GM12878 (cell line): ENCODE measurements at regions not wholly inside any gene's neighbourhood (a gene's known extent, or its start where the extent isn't known, plus 50 kb on each side); places are given as distances from the start of the nearest gene placed in this dataset.

Source experiments
- ESRRA ChIP-seq: IDR thresholded peaks from 2 replicates; pipeline ENCODE4 v1.6.1; 2012; ENCODE audit warnings: mild to moderate bottlenecking, low read length, improper control_type of control experiment
- KDM1A ChIP-seq: fragments of 200-600 bp; sonication (generic); IDR thresholded peaks from 2 replicates; pipeline ENCODE4 v1.6.1; 2016; ENCODE audit warnings: borderline replicate concordance
- MYC ChIP-seq: IDR thresholded peaks from 2 replicates; pipeline ENCODE4 v1.6.1; 2011; ENCODE audit warnings: mild to moderate bottlenecking, low read length, moderate library complexity, inconsistent platforms; ENCODE audit not compliant: insufficient read depth, insufficient replicate concordance, insufficient read length, severe bottlenecking
- RUNX3 ChIP-seq: IDR thresholded peaks from 2 replicates; pipeline ENCODE4 v1.6.1; 2012; ENCODE audit warnings: low read length, inconsistent platforms
- SREBF2 ChIP-seq: IDR thresholded peaks from 2 replicates; pipeline ENCODE4 v1.6.1; 2012; ENCODE audit warnings: mild to moderate bottlenecking, low read length
- ZNF24 ChIP-seq: fragments of 450-650 bp; IDR thresholded peaks from 2 replicates; pipeline ENCODE4 v1.6.1; 2017; ENCODE audit warnings: antibody characterized with exemption, mild to moderate bottlenecking
- TF ChIP-seq, protein P1 (sequence below): fragments of 450-650 bp; IDR thresholded peaks from 2 replicates; pipeline ENCODE4 v1.6.1; 2017; ENCODE audit warnings: low read depth, mild to moderate bottlenecking, moderate library complexity
- TF ChIP-seq, protein P2 (sequence below): fragments of 450-650 bp; IDR thresholded peaks from 2 replicates; pipeline ENCODE4 v1.6.1; 2018; ENCODE audit warnings: borderline replicate concordance, mild to moderate bottlenecking; ENCODE audit not compliant: partially characterized antibody
- TF ChIP-seq, protein P3 (sequence below): fragments of 450-650 bp; formaldehyde crosslinking; IDR thresholded peaks from 2 replicates; pipeline ENCODE4 v1.4.0; 2022; ENCODE audit warnings: mild to moderate bottlenecking, moderate library complexity

DNA sequence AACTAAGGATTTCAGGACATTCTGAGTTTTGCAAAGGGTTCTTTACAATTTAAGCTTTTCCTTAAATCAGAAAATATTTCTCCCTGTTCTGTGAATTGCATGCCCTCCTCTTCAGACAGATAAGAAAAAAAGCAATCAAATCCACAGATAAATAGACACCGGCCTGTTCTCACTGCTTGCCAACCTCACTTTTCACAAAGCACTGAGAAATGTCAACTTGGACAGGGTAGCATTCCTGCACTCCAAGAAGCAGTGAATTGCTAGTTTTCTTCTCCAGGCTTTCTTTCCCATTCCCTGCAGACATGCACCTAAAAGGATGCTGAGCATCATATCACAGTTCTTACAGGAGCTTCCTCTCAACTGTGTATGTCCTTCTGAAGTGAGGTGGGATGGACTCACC is 226.0 kb downstream of the CHRM3 start (continued):
- TF ChIP-seq, protein P1, sequence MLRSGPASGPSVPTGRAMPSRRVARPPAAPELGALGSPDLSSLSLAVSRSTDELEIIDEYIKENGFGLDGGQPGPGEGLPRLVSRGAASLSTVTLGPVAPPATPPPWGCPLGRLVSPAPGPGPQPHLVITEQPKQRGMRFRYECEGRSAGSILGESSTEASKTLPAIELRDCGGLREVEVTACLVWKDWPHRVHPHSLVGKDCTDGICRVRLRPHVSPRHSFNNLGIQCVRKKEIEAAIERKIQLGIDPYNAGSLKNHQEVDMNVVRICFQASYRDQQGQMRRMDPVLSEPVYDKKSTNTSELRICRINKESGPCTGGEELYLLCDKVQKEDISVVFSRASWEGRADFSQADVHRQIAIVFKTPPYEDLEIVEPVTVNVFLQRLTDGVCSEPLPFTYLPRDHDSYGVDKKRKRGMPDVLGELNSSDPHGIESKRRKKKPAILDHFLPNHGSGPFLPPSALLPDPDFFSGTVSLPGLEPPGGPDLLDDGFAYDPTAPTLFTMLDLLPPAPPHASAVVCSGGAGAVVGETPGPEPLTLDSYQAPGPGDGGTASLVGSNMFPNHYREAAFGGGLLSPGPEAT = no peak
- TF ChIP-seq RUNX3 = no peak
- TF ChIP-seq ESRRA = no peak
- TF ChIP-seq ZNF24 = no peak
- no peak for TF ChIP-seq MYC
- TF ChIP-seq, protein P2, sequence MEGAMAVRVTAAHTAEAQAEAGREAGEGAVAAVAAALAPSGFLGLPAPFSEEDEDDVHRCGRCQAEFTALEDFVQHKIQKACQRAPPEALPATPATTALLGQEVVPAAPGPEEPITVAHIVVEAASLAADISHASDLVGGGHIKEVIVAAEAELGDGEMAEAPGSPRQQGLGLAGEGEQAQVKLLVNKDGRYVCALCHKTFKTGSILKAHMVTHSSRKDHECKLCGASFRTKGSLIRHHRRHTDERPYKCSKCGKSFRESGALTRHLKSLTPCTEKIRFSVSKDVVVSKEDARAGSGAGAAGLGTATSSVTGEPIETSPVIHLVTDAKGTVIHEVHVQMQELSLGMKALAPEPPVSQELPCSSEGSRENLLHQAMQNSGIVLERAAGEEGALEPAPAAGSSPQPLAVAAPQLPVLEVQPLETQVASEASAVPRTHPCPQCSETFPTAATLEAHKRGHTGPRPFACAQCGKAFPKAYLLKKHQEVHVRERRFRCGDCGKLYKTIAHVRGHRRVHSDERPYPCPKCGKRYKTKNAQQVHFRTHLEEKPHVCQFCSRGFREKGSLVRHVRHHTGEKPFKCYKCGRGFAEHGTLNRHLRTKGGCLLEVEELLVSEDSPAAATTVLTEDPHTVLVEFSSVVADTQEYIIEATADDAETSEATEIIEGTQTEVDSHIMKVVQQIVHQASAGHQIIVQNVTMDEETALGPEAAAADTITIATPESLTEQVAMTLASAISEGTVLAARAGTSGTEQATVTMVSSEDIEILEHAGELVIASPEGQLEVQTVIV = no peak
- TF ChIP-seq, protein P3, sequence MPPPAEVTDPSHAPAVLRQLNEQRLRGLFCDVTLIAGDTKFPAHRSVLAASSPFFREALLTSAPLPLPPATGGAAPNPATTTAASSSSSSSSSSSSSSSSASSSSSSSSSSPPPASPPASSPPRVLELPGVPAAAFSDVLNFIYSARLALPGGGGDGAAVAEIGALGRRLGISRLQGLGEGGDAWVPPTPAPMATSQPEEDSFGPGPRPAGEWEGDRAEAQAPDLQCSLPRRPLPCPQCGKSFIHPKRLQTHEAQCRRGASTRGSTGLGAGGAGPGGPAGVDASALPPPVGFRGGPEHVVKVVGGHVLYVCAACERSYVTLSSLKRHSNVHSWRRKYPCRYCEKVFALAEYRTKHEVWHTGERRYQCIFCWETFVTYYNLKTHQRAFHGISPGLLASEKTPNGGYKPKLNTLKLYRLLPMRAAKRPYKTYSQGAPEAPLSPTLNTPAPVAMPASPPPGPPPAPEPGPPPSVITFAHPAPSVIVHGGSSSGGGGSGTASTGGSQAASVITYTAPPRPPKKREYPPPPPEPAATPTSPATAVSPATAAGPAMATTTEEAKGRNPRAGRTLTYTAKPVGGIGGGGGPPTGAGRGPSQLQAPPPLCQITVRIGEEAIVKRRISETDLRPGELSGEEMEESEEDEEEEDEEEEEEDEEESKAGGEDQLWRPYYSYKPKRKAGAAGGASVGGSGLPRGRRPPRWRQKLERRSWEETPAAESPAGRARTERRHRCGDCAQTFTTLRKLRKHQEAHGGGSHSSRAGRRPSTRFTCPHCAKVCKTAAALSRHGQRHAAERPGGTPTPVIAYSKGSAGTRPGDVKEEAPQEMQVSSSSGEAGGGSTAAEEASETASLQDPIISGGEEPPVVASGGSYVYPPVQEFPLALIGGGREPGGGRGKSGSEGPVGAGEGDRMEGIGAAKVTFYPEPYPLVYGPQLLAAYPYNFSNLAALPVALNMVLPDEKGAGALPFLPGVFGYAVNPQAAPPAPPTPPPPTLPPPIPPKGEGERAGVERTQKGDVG (CRISPR knock-in tag) = no peak
- no peak for TF ChIP-seq SREBF2
- no peak for TF ChIP-seq KDM1A
